ENCODE measurements at regions not wholly inside any gene's neighbourhood (a gene's known extent, or its start where the extent isn't known, plus 50 kb on each side); places are given as distances from the start of the nearest gene placed in this dataset.

- peaks cover 0 to 4% (median 3%) of the 10 kb centered on the region in 3 donors for H3K27me3 Mint-ChIP-seq (ENCODE audit: low read depth in 3 of 3)
- peak in 2 of 3 donors; percentile 5 to 7 for DNase-seq
- no peak overlapping the region for H3K4me3 Mint-ChIP-seq
- H3K4me1 Mint-ChIP-seq = peaks cover 0 to 5% of the 10 kb centered on the region in 2 donors
- no peak overlapping the region for H3K27ac Mint-ChIP-seq
- peaks cover 0 to 3% (median 0%) of the 10 kb centered on the region in 3 donors for H3K36me3 Mint-ChIP-seq
- peaks cover 0 to 2% (median 0%) of the 10 kb centered on the region in 6 donors for H3K9me3 Mint-ChIP-seq
These were observed 196.7 kb upstream of the CDH5 start for GRCh38 chr16:66169817-66170216.

GRCh38 chr16:66168777-66169176 lies 197.7 kb upstream of the CDH5 start:
- H3K27ac Mint-ChIP-seq = peak overlapping the region in 3 of 6 donors; percentile 20 to 69 (median 42)
- no peak overlapping the region for H3K4me3 Mint-ChIP-seq
- no peak for DNase-seq
- H3K27me3 Mint-ChIP-seq (ENCODE audit: low read depth in 3 of 3) = peaks cover 0 to 3% (median 0%) of the 10 kb centered on the region in 3 donors
- H3K36me3 Mint-ChIP-seq = peaks cover 0 to 3% (median 0%) of the 10 kb centered on the region in 3 donors
- no peaks in the 10 kb centered on the region for H3K9me3 Mint-ChIP-seq
- peaks cover 0 to 5% of the 10 kb centered on the region in 2 donors for H3K4me1 Mint-ChIP-seq

- no peaks in the 10 kb centered on the region for H3K9me3 Mint-ChIP-seq
- DNase-seq = no peak
- H3K27me3 Mint-ChIP-seq (ENCODE audit: low read depth in 3 of 3) = peaks cover 0 to 3% (median 0%) of the 10 kb centered on the region in 3 donors
- peak overlapping the region in 2 of 6 donors; percentile 28 to 37 for H3K27ac Mint-ChIP-seq
- no peak overlapping the region for H3K4me3 Mint-ChIP-seq
- H3K36me3 Mint-ChIP-seq = no peaks in the 10 kb centered on the region
- H3K4me1 Mint-ChIP-seq = peaks cover 0 to 5% of the 10 kb centered on the region in 2 donors
These were observed 198.8 kb upstream of the CDH5 start for GRCh38 chr16:66167564-66168291.

GRCh38 chr16:66166490-66166889 lies 200.0 kb upstream of the CDH5 start:
- no peaks in the 10 kb centered on the region for H3K36me3 Mint-ChIP-seq
- peaks cover 0 to 3% (median 1%) of the 10 kb centered on the region in 3 donors for H3K27me3 Mint-ChIP-seq (ENCODE audit: low read depth in 3 of 3)
- H3K27ac Mint-ChIP-seq = no peak overlapping the region
- DNase-seq = no peak
- H3K4me1 Mint-ChIP-seq = peaks cover 0 to 5% of the 10 kb centered on the region in 2 donors
- H3K4me3 Mint-ChIP-seq = no peak overlapping the region
- H3K9me3 Mint-ChIP-seq = no peaks in the 10 kb centered on the region

- Mint-ChIP-seq H3K27ac (no peak overlapping the region), H3K4me3 (no peak overlapping the region), H3K27me3 (ENCODE audit: low read depth in 3 of 3) (peaks cover 0 to 3% (median 1%) of the 10 kb centered on the region in 3 donors), H3K4me1 (peaks cover 0 to 5% of the 10 kb centered on the region in 2 donors), H3K9me3 (no peaks in the 10 kb centered on the region), H3K36me3 (no peaks in the 10 kb centered on the region)
- no peak for DNase-seq
These were observed 200.6 kb upstream of the CDH5 start for GRCh38 chr16:66165879-66166278.

- Mint-ChIP-seq H3K4me1 (peaks cover 0 to 1% of the 10 kb centered on the region in 2 donors), H3K9me3 (no peaks in the 10 kb centered on the region), H3K27me3 (ENCODE audit: low read depth in 3 of 3) (peaks cover 0 to 4% (median 1%) of the 10 kb centered on the region in 3 donors), H3K4me3 (no peak overlapping the region), H3K27ac (peak overlapping the region in 1 of 6 donors; percentile 38), H3K36me3 (no peaks in the 10 kb centered on the region)
- no peak for DNase-seq
These were observed 201.8 kb upstream of the CDH5 start for GRCh38 chr16:66164581-66165247.

- Mint-ChIP-seq H3K4me3 (no peak overlapping the region), H3K4me1 (no peaks in the 10 kb centered on the region), H3K36me3 (no peaks in the 10 kb centered on the region), H3K9me3 (no peaks in the 10 kb centered on the region), H3K27me3 (ENCODE audit: low read depth in 3 of 3) (peaks cover 0 to 6% (median 1%) of the 10 kb centered on the region in 3 donors), H3K27ac (peak overlapping the region in 1 of 6 donors; percentile 56)
- DNase-seq = no peak
These were observed 203.7 kb upstream of the CDH5 start for GRCh38 chr16:66162821-66163220.

- Mint-ChIP-seq H3K9me3 (no peaks in the 10 kb centered on the region), H3K27me3 (ENCODE audit: low read depth in 3 of 3) (peaks cover 0 to 4% (median 1%) of the 10 kb centered on the region in 3 donors), H3K27ac (no peak overlapping the region), H3K36me3 (no peaks in the 10 kb centered on the region), H3K4me3 (no peak overlapping the region), H3K4me1 (no peaks in the 10 kb centered on the region)
- no peak for DNase-seq
These were observed 204.5 kb upstream of the CDH5 start for GRCh38 chr16:66161942-66162341.

GRCh38 chr16:66161269-66161668 lies 205.2 kb upstream of the CDH5 start:
- Mint-ChIP-seq H3K27me3 (ENCODE audit: low read depth in 3 of 3) (peaks cover 0 to 4% (median 1%) of the 10 kb centered on the region in 3 donors), H3K4me3 (no peak overlapping the region), H3K27ac (peak overlapping the region in 1 of 6 donors; percentile 40), H3K4me1 (no peaks in the 10 kb centered on the region), H3K36me3 (no peaks in the 10 kb centered on the region), H3K9me3 (no peaks in the 10 kb centered on the region)
- no peak for DNase-seq

- no peak for DNase-seq
- Mint-ChIP-seq H3K4me3 (no peak overlapping the region), H3K27me3 (ENCODE audit: low read depth in 3 of 3) (peaks cover 0 to 4% (median 1%) of the 10 kb centered on the region in 3 donors), H3K9me3 (no peaks in the 10 kb centered on the region), H3K27ac (no peak overlapping the region), H3K36me3 (no peaks in the 10 kb centered on the region), H3K4me1 (peaks cover 0 to 4% of the 10 kb centered on the region in 2 donors)
These were observed 206.5 kb upstream of the CDH5 start for GRCh38 chr16:66159987-66160386.

- H3K27ac Mint-ChIP-seq = no peak overlapping the region
- no peak for DNase-seq
- no peaks in the 10 kb centered on the region for H3K9me3 Mint-ChIP-seq
- H3K36me3 Mint-ChIP-seq = peaks cover 0 to 6% (median 0%) of the 10 kb centered on the region in 3 donors
- H3K27me3 Mint-ChIP-seq (ENCODE audit: low read depth in 3 of 3) = peaks cover 0 to 4% (median 0%) of the 10 kb centered on the region in 3 donors
- no peak overlapping the region for H3K4me3 Mint-ChIP-seq
- H3K4me1 Mint-ChIP-seq = peaks cover 23 to 26% of the 10 kb centered on the region in 2 donors
These were observed 210.0 kb upstream of the CDH5 start for GRCh38 chr16:66156538-66156937.

- peak overlapping the region in 2 of 6 donors; percentile 25 to 34 for H3K27ac Mint-ChIP-seq
- no peak overlapping the region for H3K4me3 Mint-ChIP-seq
These were observed 210.6 kb upstream of the CDH5 start for GRCh38 chr16:66155933-66156332.

GRCh38 chr16:66154801-66155200 lies 211.7 kb upstream of the CDH5 start:
- H3K27me3 Mint-ChIP-seq (ENCODE audit: low read depth in 3 of 3) = peaks cover 0 to 2% (median 1%) of the 10 kb centered on the region in 3 donors
- H3K4me1 Mint-ChIP-seq = peaks cover 40 to 43% of the 10 kb centered on the region in 2 donors
- H3K4me3 Mint-ChIP-seq = no peak overlapping the region
- no peaks in the 10 kb centered on the region for H3K9me3 Mint-ChIP-seq
- no peak for DNase-seq
- peaks cover 0 to 10% (median 5%) of the 10 kb centered on the region in 3 donors for H3K36me3 Mint-ChIP-seq
- H3K27ac Mint-ChIP-seq = no peak overlapping the region

More at GRCh38 chr16:66155933-66156332, 210.6 kb upstream of the CDH5 start:
- Mint-ChIP-seq H3K4me1 (peaks cover 29 to 32% of the 10 kb centered on the region in 2 donors), H3K9me3 (no peaks in the 10 kb centered on the region), H3K27me3 (ENCODE audit: low read depth in 3 of 3) (peaks cover 0 to 4% (median 0%) of the 10 kb centered on the region in 3 donors), H3K36me3 (peaks cover 0 to 6% (median 0%) of the 10 kb centered on the region in 3 donors)
- no peak for DNase-seq

- peaks cover 0 to 2% (median 0%) of the 10 kb centered on the region in 3 donors for H3K27me3 Mint-ChIP-seq (ENCODE audit: low read depth in 3 of 3)
- no peaks in the 10 kb centered on the region for H3K9me3 Mint-ChIP-seq
- no peak for DNase-seq
- peak overlapping the region in 1 of 5 donors; percentile 57 for H3K4me3 Mint-ChIP-seq
- peaks cover 0 to 11% (median 5%) of the 10 kb centered on the region in 3 donors for H3K36me3 Mint-ChIP-seq
- H3K27ac Mint-ChIP-seq = peak overlapping the region in 4 of 6 donors; percentile 8 to 94 (median 70)
- peaks cover 49 to 51% of the 10 kb centered on the region in 2 donors for H3K4me1 Mint-ChIP-seq
These were observed 213.6 kb upstream of the CDH5 start for GRCh38 chr16:66152823-66153393.
